Activated B cell treated with CpG ODN at 0.5 μM for 24 hours (primary cell): ENCODE measurements at regions not wholly inside any gene's neighbourhood (a gene's known extent, or its start where the extent isn't known, plus 50 kb on each side); places are given as distances from the start of the nearest gene placed in this dataset.

Source experiments
- ATAC-seq: fragments of 200-7000 bp; cut with Tn5 transposase; one replicate; pipeline ENCODE4 v1.10.0; 2021; ENCODE audit warnings: low read depth, mild to moderate bottlenecking, moderate library complexity
- CTCF ChIA-PET: fragments of 350-600 bp; sonication (Branson Sonifier 250); formaldehyde crosslinking; loops from one replicate; lab custom pipeline; 2021; ENCODE audit warnings: antibody characterized with exemption; lab: Charles Lee
- POLR2A ChIA-PET: fragments of 350-600 bp; sonication (Branson Sonifier 250); formaldehyde crosslinking; loops from one replicate; lab custom pipeline; 2021; ENCODE audit warnings: antibody characterized with exemption; lab: Charles Lee
- DNase-seq: peaks from one replicate; pipeline ENCODE4 v3.0.0; 2022
- H3K27ac Mint-ChIP-seq: one replicate; pipeline ENCODE4 v1.8.0; 2020; ENCODE audit warnings: mixed read lengths
- H3K27me3 Mint-ChIP-seq: one replicate; pipeline ENCODE4 v1.8.0; 2021; ENCODE audit warnings: mixed read lengths
- H3K36me3 Mint-ChIP-seq: one replicate; pipeline ENCODE4 v1.8.0; 2021; ENCODE audit warnings: low read depth, mixed read lengths
- H3K4me1 Mint-ChIP-seq: one replicate; pipeline ENCODE4 v1.8.0; 2021; ENCODE audit warnings: mixed read lengths
- H3K4me3 Mint-ChIP-seq: one replicate; pipeline ENCODE4 v1.8.0; 2020; ENCODE audit warnings: mild to moderate bottlenecking, mixed read lengths
- H3K9me3 Mint-ChIP-seq: one replicate; pipeline ENCODE4 v1.8.0; 2020; ENCODE audit warnings: mixed read lengths
- intact Hi-C: fragments of 100-400 bp; cut with micrococcal nuclease; formaldehyde crosslinking; loops from one replicate; pipeline ENCODE4 v1.15.1; 2024
- TF ChIP-seq, protein P1 (sequence below): fragments of 200-600 bp; IDR thresholded peaks from one replicate; pipeline ENCODE4 v1.8.0; 2022; ENCODE audit warnings: antibody characterized with exemption, mild to moderate bottlenecking

DNA sequence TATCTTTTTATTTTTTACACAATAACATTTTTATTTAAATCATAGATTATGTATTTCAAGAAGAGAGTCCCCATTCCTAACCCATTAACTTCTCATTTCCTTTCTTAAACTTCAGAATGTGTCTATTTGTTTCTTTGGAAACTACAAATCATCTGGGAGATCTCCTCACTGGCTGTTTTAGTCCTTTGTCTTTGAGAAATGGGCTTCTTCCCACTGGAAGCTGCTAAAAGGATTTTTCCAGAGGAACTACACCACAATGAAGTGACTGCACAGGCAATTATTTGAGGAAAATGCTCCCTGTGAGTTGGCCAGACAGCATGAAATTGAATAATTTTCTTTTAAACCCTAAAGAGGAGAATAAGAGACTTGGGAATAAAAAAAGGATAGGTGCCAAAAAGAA lies 119.1 kb downstream of the TENT5A start:
- H3K4me1 Mint-ChIP-seq: no peaks in the 10 kb centered on the region
- H3K27ac Mint-ChIP-seq: no peak overlapping the region
- ATAC-seq (no peak), DNase-seq (no peak)
- POLR2A ChIA-PET: no interaction called here
- intact Hi-C loops: no loop called here
- H3K36me3 Mint-ChIP-seq: no peaks in the 10 kb centered on the region
- H3K4me3 Mint-ChIP-seq: no peak overlapping the region
- no peaks in the 10 kb centered on the region for H3K27me3 Mint-ChIP-seq
- TF ChIP-seq, protein P1, sequence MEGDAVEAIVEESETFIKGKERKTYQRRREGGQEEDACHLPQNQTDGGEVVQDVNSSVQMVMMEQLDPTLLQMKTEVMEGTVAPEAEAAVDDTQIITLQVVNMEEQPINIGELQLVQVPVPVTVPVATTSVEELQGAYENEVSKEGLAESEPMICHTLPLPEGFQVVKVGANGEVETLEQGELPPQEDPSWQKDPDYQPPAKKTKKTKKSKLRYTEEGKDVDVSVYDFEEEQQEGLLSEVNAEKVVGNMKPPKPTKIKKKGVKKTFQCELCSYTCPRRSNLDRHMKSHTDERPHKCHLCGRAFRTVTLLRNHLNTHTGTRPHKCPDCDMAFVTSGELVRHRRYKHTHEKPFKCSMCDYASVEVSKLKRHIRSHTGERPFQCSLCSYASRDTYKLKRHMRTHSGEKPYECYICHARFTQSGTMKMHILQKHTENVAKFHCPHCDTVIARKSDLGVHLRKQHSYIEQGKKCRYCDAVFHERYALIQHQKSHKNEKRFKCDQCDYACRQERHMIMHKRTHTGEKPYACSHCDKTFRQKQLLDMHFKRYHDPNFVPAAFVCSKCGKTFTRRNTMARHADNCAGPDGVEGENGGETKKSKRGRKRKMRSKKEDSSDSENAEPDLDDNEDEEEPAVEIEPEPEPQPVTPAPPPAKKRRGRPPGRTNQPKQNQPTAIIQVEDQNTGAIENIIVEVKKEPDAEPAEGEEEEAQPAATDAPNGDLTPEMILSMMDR: no peak
- CTCF ChIA-PET: no interaction called here
- H3K9me3 Mint-ChIP-seq: peaks cover 14% of the 10 kb centered on the region

DNA sequence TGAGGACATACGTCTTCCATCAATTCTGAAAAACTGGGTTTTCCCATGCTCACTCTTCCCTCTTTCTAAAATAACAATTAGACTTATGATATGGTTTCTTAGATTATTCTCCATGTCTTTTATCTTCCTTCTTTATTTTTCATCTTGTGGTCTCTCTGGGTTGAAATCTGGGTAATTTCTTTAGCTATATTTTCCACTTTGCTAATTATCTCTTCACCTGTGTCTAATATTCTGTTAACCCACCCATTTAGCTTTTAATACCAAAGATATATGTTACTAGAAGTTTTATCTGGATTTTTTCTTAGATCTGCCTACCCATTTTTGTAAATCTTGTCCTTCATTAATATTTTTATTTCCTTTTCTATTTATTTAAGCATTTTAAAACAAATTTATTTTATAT lies 121.8 kb downstream of the TENT5A start:
- Mint-ChIP-seq H3K4me1 (no peaks in the 10 kb centered on the region), H3K27ac (no peak overlapping the region), H3K4me3 (no peak overlapping the region), H3K27me3 (no peaks in the 10 kb centered on the region), H3K36me3 (no peaks in the 10 kb centered on the region), H3K9me3 (peaks cover 14% of the 10 kb centered on the region)
- ATAC-seq: no peak
- POLR2A ChIA-PET: no interaction called here
- CTCF ChIA-PET: no interaction called here
- no peak for DNase-seq
- TF ChIP-seq, protein P1: no peak
- intact Hi-C loops: no loop called here

DNA sequence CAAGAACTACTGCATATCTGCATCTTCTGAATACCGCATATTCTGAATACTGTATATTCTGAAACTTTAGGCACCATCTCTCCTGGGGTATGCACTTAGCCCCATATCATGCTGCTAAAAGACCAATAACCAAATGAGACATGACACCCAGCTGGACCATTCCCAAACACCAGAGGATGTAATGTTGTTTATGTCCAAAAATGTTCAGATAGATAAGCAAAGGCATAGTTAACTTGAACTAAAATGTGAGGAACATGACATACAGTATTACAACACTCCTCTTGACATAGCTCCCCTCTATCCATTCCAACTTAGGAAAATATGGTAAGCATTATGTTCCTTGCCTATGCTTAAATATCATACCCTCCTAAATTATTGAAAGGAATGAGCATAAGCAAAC lies 127.3 kb downstream of the TENT5A start:
- Mint-ChIP-seq H3K4me1 (no peaks in the 10 kb centered on the region), H3K9me3 (no peaks in the 10 kb centered on the region), H3K27ac (no peak overlapping the region), H3K4me3 (no peak overlapping the region), H3K36me3 (no peaks in the 10 kb centered on the region), H3K27me3 (no peaks in the 10 kb centered on the region)
- DNase-seq (no peak), ATAC-seq (no peak)
- intact Hi-C loops: no loop called here
- ChIA-PET POLR2A (no interaction called here), CTCF (no interaction called here)
- TF ChIP-seq, protein P1: no peak

DNA sequence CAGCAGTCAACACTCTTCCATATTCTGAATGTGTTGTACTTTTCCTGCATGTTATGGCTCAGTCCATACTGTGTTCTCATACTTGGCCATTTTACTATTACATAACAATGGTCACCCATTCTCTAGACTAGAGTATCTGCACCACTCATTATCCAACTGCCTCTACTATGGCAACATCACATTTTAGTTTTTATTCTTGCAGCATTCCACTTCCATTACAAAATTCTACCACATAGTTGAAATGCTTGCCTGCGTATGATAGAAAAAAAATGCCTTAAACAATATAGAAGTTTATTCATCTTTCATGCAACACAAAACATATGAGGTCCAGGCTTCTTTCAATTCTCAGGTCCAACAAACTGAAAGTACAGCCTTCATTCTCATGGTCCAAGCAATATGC lies 128.0 kb downstream of the TENT5A start:
- DNase-seq (no peak), ATAC-seq (no peak)
- Mint-ChIP-seq H3K4me1 (no peaks in the 10 kb centered on the region), H3K27me3 (no peaks in the 10 kb centered on the region), H3K4me3 (no peak overlapping the region), H3K27ac (no peak overlapping the region), H3K9me3 (no peaks in the 10 kb centered on the region), H3K36me3 (no peaks in the 10 kb centered on the region)
- TF ChIP-seq, protein P1: no peak
- ChIA-PET CTCF (no interaction called here), POLR2A (no interaction called here)
- intact Hi-C loops: no loop called here

DNA sequence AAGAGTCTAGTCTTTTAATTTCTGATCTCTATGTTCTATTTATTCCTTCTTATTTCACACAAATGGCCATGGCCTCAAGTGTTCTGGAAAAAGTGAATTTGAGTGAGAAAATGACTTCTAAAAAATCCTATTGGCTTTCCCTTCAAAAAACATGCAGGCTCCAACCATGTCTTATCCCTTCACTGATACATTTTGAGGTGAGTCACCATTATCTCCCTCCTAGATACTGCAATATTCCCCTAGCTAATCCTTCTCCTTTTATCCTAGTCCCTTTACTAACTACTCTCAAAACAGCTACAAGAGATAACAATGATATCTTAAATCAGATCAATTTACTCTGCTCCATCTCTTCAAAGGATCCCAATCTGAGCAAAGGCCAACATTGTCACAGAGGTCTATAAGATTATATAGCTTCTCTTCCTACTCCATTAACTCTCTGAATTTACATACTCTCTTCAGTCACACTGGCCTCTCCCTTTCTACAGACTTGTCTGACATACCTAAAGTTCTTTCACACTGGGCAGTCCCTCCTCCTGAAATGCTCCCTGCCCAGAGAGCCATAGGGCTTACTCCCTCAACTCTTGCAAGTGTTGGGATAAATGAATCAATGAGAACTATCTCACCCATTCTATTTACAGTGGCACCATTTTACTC lies 129.2 kb downstream of the TENT5A start:
- intact Hi-C loops: no loop called here
- DNase-seq: no peak
- H3K9me3 Mint-ChIP-seq: no peaks in the 10 kb centered on the region
- H3K27ac Mint-ChIP-seq: no peak overlapping the region
- H3K36me3 Mint-ChIP-seq: no peaks in the 10 kb centered on the region
- no peak overlapping the region for H3K4me3 Mint-ChIP-seq
- H3K4me1 Mint-ChIP-seq: no peaks in the 10 kb centered on the region
- ChIA-PET CTCF (no interaction called here), POLR2A (no interaction called here)
- no peaks in the 10 kb centered on the region for H3K27me3 Mint-ChIP-seq
- no peak for ATAC-seq
- TF ChIP-seq, protein P1: no peak
